H1 (cell line): ENCODE measurements at regions not wholly inside any gene's neighbourhood (a gene's known extent, or its start where the extent isn't known, plus 50 kb on each side); places are given as distances from the start of the nearest gene placed in this dataset.

Source experiments
- GTF2F1 ChIP-seq: IDR thresholded peaks from 2 replicates; pipeline ENCODE4 v1.6.1; 2012; ENCODE audit warnings: low read depth, low read length, improper control_type of control experiment, borderline replicate concordance
- KDM4A ChIP-seq: IDR thresholded peaks from one replicate; pipeline ENCODE4 v1.7.1; 2012; ENCODE audit warnings: low read depth, mild to moderate bottlenecking, moderate library complexity, low read length, inconsistent platforms; ENCODE audit not compliant: severe bottlenecking
- POLR2A ChIP-seq, 2 experiments: IDR thresholded peaks; 1 replicate in 1 of 2; 2 replicates in 1 of 2; pipeline ENCODE4 v1.6.1; 2011; ENCODE audit warnings: low read depth in 2 of 2, low read length in 2 of 2, mild to moderate bottlenecking in 2 of 2; ENCODE audit errors: control extremely low read depth in 1 of 2
- POLR2AphosphoS5 ChIP-seq: IDR thresholded peaks from 2 replicates; pipeline ENCODE4 v1.6.1; 2011; ENCODE audit warnings: low read depth, low read length
- TAF1 ChIP-seq: IDR thresholded peaks from 2 replicates; pipeline ENCODE4 v1.6.1; 2011; ENCODE audit warnings: mild to moderate bottlenecking, low read depth, low read length
- TCF12 ChIP-seq: IDR thresholded peaks from 2 replicates; pipeline ENCODE4 v1.6.1; 2011; ENCODE audit warnings: low read depth, mild to moderate bottlenecking, low read length
- TF ChIP-seq, protein P1 (sequence below), 3 experiments: IDR thresholded peaks; 1 replicate in 2 of 3; 2 replicates in 1 of 3; pipeline versions ENCODE4 v1.5.1 to v1.6.1; 2011; ENCODE audit warnings: low read length in 3 of 3, mild to moderate bottlenecking in 3 of 3, inconsistent platforms in 2 of 3, low read depth in 1 of 3, moderate library complexity in 1 of 3; ENCODE audit not compliant: insufficient read depth in 1 of 3; ENCODE audit errors: control extremely low read depth in 1 of 3
- TF ChIP-seq, protein P2 (sequence below): IDR thresholded peaks from 2 replicates; pipeline ENCODE4 v1.6.1; 2011; ENCODE audit warnings: low read depth, mild to moderate bottlenecking, low read length; ENCODE audit not compliant: insufficient read depth

DNA sequence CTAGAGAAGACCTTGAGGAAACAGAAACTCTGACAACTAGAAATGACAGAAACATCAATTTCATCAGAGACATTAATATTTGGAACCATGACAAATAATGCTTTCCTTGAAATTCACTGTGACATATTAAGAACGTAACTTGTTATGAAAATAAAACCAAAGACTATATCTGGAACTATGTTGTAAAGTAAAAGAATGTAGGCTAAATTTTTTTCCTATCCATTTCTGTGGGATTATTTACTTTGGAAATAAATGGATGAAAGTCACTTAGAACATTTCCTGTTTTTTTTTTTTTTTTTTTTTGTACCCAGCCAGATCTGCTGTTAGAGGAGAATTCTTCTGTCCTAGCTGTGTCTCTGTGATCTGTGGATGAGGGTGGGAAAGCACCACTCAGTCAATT lies 255.9 kb downstream of the SPRY1 start:
- TF ChIP-seq TAF1 (no peak), GTF2F1 (no peak), TCF12 (no peak), POLR2AphosphoS5 (no peak), POLR2A (IDR thresholded peaks at IDR 0.05; ENCODE audit: control extremely low read depth in 1 of 2, low read depth in 2 of 2, low read length in 2 of 2) (no peak), KDM4A (no peak)
- TF ChIP-seq, protein P1, sequence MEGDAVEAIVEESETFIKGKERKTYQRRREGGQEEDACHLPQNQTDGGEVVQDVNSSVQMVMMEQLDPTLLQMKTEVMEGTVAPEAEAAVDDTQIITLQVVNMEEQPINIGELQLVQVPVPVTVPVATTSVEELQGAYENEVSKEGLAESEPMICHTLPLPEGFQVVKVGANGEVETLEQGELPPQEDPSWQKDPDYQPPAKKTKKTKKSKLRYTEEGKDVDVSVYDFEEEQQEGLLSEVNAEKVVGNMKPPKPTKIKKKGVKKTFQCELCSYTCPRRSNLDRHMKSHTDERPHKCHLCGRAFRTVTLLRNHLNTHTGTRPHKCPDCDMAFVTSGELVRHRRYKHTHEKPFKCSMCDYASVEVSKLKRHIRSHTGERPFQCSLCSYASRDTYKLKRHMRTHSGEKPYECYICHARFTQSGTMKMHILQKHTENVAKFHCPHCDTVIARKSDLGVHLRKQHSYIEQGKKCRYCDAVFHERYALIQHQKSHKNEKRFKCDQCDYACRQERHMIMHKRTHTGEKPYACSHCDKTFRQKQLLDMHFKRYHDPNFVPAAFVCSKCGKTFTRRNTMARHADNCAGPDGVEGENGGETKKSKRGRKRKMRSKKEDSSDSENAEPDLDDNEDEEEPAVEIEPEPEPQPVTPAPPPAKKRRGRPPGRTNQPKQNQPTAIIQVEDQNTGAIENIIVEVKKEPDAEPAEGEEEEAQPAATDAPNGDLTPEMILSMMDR (IDR thresholded peaks at IDR 0.05; ENCODE audit: control extremely low read depth in 1 of 3, insufficient read depth in 1 of 3, low read depth in 1 of 3, low read length in 3 of 3) = no peak
- TF ChIP-seq, protein P2, sequence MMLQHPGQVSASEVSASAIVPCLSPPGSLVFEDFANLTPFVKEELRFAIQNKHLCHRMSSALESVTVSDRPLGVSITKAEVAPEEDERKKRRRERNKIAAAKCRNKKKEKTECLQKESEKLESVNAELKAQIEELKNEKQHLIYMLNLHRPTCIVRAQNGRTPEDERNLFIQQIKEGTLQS = no peak
